ENCODE measurements at regions not wholly inside any gene's neighbourhood (a gene's known extent, or its start where the extent isn't known, plus 50 kb on each side); places are given as distances from the start of the nearest gene placed in this dataset.

- no peaks in the 10 kb centered on the region for H3K36me3 ChIP-seq (ENCODE audit: control insufficient read depth in 2 of 3, insufficient read depth in 3 of 3, low read length in 3 of 3)
- DNase-seq (no peak), FAIRE-seq (no peak)
- no peak overlapping the region for H3K27ac ChIP-seq (ENCODE audit: low read depth in 2 of 2, low read length in 2 of 2)
- no peaks in the 10 kb centered on the region for H3K27me3 ChIP-seq (ENCODE audit: control insufficient read depth, insufficient read depth, low read length)
- H3K9ac ChIP-seq (ENCODE audit: low read length in 3 of 3) = no peak overlapping the region
- intact Hi-C loops (cut with DNase I) = no loop called here
- no peaks in the 10 kb centered on the region for H3K4me1 ChIP-seq (ENCODE audit: control insufficient read depth in 2 of 3, insufficient read depth in 2 of 3, low read depth in 1 of 3, low read length in 3 of 3)
- H3K9me3 ChIP-seq (ENCODE audit: control insufficient read depth in 2 of 3, insufficient read depth in 1 of 3, low read length in 3 of 3) = peaks cover 0 to 10% (median 2%) of the 10 kb centered on the region in 3 donors
- no peak for TF ChIP-seq CTCF (IDR thresholded peaks at IDR 0.05; ENCODE audit: borderline replicate concordance, extremely low read depth, insufficient read depth)
- no peak overlapping the region for H3K4me3 ChIP-seq (ENCODE audit: low read length in 3 of 3)
Observed at GRCh38 chr3:55218577-55218976, 268.5 kb downstream of the WNT5A start.

GRCh38 chr3:55207744-55208143, 279.4 kb downstream of the WNT5A start:
- H3K4me3 ChIP-seq (ENCODE audit: low read length in 3 of 3) = no peak overlapping the region
- H3K36me3 ChIP-seq (ENCODE audit: control insufficient read depth in 2 of 3, insufficient read depth in 3 of 3, low read length in 3 of 3) = no peaks in the 10 kb centered on the region
- H3K4me1 ChIP-seq (ENCODE audit: control insufficient read depth in 2 of 3, insufficient read depth in 2 of 3, low read depth in 1 of 3, low read length in 3 of 3) = no peaks in the 10 kb centered on the region
- H3K9me3 ChIP-seq (ENCODE audit: control insufficient read depth in 2 of 3, insufficient read depth in 1 of 3, low read length in 3 of 3) = no peaks in the 10 kb centered on the region
- H3K9ac ChIP-seq (ENCODE audit: low read length in 3 of 3) = no peak overlapping the region
- DNase-seq (no peak), FAIRE-seq (no peak)
- no peak for TF ChIP-seq CTCF (IDR thresholded peaks at IDR 0.05; ENCODE audit: borderline replicate concordance, extremely low read depth, insufficient read depth)
- intact Hi-C loops (cut with DNase I) = no loop called here
- no peaks in the 10 kb centered on the region for H3K27me3 ChIP-seq (ENCODE audit: control insufficient read depth, insufficient read depth, low read length)
- no peak overlapping the region for H3K27ac ChIP-seq (ENCODE audit: low read depth in 2 of 2, low read length in 2 of 2)

GRCh38 chr3:55205990-55206389, 278.1 kb upstream of the LRTM1 start:
- Histone ChIP-seq H3K4me3 (ENCODE audit: low read length in 3 of 3) (no peak overlapping the region), H3K36me3 (ENCODE audit: control insufficient read depth in 2 of 3, insufficient read depth in 3 of 3, low read length in 3 of 3) (no peaks in the 10 kb centered on the region), H3K9ac (ENCODE audit: low read length in 3 of 3) (no peak overlapping the region), H3K27me3 (ENCODE audit: control insufficient read depth, insufficient read depth, low read length) (no peaks in the 10 kb centered on the region), H3K4me1 (ENCODE audit: control insufficient read depth in 2 of 3, insufficient read depth in 2 of 3, low read depth in 1 of 3, low read length in 3 of 3) (no peaks in the 10 kb centered on the region), H3K27ac (ENCODE audit: low read depth in 2 of 2, low read length in 2 of 2) (no peak overlapping the region), H3K9me3 (ENCODE audit: control insufficient read depth in 2 of 3, insufficient read depth in 1 of 3, low read length in 3 of 3) (no peaks in the 10 kb centered on the region)
- no peak for TF ChIP-seq CTCF (IDR thresholded peaks at IDR 0.05; ENCODE audit: borderline replicate concordance, extremely low read depth, insufficient read depth)
- no peak for FAIRE-seq
- intact Hi-C loops (cut with DNase I) = no loop called here
- DNase-seq = peak in 4 of 5 donors; percentile 48 to 72 (median 60)

- no peak for FAIRE-seq
- intact Hi-C loops (cut with DNase I) = no loop called here
Observed at GRCh38 chr3:55204417-55204816, 276.6 kb upstream of the LRTM1 start.

More at GRCh38 chr3:55204417-55204816, 276.6 kb upstream of the LRTM1 start:
- H3K4me3 ChIP-seq (ENCODE audit: low read length in 3 of 3) = no peak overlapping the region
- H3K9ac ChIP-seq (ENCODE audit: low read length in 3 of 3) = no peak overlapping the region
- no peaks in the 10 kb centered on the region for H3K9me3 ChIP-seq (ENCODE audit: control insufficient read depth in 2 of 3, insufficient read depth in 1 of 3, low read length in 3 of 3)
- no peaks in the 10 kb centered on the region for H3K27me3 ChIP-seq (ENCODE audit: control insufficient read depth, insufficient read depth, low read length)
- DNase-seq = no peak
- no peaks in the 10 kb centered on the region for H3K36me3 ChIP-seq (ENCODE audit: control insufficient read depth in 2 of 3, insufficient read depth in 3 of 3, low read length in 3 of 3)
- H3K4me1 ChIP-seq (ENCODE audit: control insufficient read depth in 2 of 3, insufficient read depth in 2 of 3, low read depth in 1 of 3, low read length in 3 of 3) = no peaks in the 10 kb centered on the region
- H3K27ac ChIP-seq (ENCODE audit: low read depth in 2 of 2, low read length in 2 of 2) = no peak overlapping the region
- TF ChIP-seq CTCF (IDR thresholded peaks at IDR 0.05; ENCODE audit: borderline replicate concordance, extremely low read depth, insufficient read depth) = no peak
